GM21619 (cell line): ENCODE measurements at regions not wholly inside any gene's neighbourhood (a gene's known extent, or its start where the extent isn't known, plus 50 kb on each side); places are given as distances from the start of the nearest gene placed in this dataset.
A peak's percentile ranks its signal among the peaks of the same experiment; 100 is the strongest.
"Not testable (repeated sequence)": the region's sequence is repeated elsewhere in the genome, so short reads cannot be mapped to it uniquely, and the experiment has no call there.

Experiments used
- ATAC-seq: cut with Tn5 transposase; IDR thresholded peaks from one replicate; pipeline ENCODE4 v1.9.1; 2021; ENCODE audit not compliant: unreplicated experiment

DNA sequence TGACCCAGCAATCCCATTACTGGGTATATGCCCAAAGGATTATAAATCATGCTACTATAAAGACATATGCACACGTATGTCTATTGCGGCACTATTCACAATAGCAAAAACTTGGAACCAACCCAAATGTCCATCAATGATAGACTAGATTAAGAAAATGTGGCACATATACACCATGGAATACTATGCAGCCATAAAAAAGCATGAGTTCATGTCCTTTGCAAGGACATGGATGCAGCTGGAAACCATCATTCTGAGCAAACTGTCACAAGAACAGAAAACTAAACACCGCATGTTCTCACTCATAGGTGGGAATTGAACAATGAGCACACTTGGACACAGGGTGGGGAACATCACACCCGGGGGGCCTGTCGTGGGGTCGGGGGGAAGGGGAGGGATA, 80.1 kb upstream of the TMEM170B start:
- ATAC-seq = not testable (repeated sequence)

DNA sequence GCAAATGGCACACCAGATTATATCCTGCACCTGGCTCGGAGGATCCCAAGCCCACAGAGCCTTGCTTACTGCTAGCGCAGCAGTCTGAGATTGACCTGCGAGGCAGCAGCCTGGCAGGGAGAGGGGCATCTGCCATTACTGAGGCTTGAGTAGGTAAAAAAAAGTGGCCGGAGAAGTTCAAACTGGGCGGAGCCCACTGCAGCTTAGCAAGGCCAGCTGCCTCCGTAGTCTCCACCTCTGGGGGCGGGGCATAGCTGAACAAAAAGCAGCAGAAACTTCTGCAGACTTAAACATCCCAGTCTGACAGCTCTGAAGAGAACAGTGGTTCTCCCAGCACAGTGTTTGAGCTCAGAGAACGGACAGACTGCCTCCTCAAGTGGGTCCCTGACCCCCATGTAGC, 85.4 kb upstream of the TMEM170B start:
- ATAC-seq = not testable (repeated sequence)

DNA sequence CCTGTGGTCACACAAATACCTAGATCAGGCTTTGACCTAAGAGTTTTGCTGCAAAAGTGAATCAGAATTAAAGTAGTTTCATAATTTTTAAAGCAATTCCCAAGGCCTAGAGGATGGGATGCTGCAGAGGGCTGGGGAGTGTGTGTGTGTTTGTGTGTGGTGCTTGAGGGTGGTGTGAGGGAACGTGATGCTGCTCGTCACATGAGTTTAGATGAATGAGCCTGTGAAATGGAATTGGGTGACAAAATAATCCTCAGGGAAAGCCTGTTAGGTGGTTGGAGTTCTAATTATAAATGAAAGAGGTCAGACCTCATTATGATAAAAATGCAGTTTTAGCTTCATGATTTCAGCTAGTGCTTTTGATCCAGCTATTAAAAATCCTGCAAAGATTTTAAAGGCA, 87.5 kb upstream of the TMEM170B start:
- ATAC-seq = no peak

DNA sequence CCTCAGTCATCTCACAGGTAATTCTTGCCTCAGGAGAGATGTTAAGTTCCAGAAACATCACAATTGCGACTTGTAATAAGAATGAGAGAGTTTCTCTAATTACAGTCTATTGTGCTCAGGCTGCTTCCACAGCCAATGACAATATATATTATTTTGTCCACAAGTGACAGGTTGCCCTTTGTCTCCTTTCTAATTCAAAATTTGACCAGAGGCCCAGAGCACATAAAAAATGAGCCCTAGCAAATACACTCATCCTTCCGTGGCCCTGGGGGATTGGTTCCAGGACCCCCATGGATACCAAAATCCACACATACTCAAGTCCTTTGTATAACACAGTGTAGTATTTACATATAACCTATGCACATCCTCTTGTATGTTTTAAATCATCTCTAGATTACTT, 88.1 kb upstream of the TMEM170B start:
- ATAC-seq = no peak

DNA sequence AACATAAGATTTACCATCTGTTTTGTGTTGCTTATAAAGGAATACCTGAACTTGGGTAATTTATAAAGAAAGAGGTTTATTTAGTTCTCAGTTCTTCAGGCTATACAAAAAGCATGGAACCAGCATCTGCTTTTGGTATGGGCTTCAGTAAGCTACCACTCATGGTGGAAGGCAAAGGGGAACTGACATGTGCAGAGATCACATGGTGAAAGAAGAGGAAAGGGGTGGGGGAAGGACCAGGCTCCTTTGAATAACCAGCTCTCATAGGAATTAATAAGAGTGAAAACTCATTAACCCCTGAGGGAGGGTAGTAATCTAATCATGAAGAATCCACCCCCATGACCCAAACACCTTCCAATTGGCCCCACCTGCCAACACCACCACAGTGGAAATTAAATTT, 89.5 kb upstream of the TMEM170B start:
- ATAC-seq = no peak

DNA sequence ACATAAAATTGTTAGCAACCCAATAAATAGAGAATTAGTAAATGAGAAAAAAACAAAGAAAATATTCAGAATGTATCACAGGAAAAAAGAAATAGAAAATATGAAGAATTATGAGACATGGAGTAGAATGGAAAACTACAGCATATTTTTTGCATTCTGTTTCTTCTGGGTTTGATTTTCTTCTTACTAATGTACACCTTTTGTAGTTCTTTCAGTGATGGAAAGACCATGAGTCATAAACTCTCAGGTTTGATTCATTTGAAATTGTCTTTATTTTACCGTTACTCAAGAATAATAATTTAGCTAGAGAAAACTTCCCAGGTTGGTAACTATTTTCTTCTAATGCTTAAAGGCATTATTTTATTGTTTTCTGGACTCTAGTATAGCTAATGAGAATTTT, 90.3 kb upstream of the TMEM170B start:
- ATAC-seq = no peak

DNA sequence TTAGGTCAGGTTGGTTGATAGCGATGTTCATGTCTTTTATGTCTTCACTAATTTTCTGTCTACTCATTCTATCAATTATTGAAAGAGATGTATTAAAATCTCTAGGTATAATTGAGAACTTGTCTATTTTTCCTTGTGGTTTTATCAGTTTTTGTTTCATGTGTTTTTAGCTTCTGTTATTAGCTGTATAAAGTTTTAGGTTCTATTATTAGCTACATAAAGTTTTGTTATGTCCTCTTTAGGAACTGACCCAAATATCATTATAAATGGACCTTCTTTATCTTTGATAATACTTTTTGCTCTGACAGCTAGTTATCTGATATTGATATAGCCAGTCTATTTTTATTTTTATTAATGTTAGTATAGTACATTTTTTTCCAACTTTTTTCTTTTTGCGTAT, 92.4 kb upstream of the TMEM170B start:
- peak; percentile 21 for ATAC-seq

DNA sequence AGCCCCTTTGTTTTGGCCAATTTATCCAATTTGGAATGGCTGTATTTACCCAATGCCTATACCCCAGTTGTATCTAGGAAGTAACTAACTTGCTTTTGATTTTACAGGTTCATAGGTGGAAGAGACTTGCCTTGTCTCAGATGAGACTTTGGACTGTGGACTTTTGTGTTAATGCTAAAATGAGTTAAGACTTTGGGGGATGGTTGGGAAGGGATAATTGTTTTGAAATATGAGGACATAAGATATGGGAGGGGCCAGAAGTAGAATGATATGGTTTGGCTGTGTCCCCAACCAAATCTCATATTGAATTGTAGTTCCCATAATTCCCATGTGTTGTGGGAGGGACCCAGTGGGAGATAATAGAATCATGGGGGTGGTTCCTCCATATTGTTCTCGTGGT, 94.4 kb upstream of the TMEM170B start:
- not testable (repeated sequence) for ATAC-seq

DNA sequence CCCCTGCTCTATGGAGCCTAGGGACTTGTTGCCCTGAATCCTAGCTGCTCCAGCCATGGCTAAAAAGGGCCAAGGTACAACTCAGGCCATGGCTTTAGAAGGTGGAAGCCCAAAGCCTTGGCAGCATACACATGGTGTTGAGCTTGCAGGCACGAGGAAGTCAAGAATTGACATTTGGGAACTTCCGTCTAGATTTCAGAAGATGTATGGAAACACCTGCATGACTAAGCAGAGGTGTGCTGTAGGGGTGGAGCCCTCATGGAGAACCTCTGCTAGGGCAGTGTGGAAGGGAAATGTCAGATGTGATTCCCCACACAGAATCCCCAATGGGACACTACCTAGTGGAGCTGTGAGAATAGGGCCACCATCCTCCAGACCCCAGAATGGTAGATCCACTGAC, 95.1 kb upstream of the TMEM170B start:
- ATAC-seq = no peak

DNA sequence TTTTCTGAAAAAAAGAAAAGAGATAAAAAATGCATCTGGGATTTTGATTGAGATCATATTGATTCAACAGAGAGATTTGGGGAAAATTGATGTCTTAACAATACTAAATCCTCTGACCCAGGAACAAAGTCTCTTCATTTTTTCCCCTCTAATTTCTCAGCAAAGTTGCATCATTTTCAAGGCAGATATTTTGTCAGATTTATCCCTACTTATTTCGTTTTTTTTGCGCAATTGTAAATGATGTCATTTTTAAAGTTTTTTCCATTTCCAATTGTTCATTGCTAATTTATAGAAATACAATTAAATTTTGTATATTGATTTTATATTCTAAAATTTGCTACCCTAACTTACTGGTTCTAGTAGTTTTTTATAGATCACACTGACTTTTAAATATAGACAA, 97.7 kb upstream of the TMEM170B start:
- ATAC-seq = no peak

DNA sequence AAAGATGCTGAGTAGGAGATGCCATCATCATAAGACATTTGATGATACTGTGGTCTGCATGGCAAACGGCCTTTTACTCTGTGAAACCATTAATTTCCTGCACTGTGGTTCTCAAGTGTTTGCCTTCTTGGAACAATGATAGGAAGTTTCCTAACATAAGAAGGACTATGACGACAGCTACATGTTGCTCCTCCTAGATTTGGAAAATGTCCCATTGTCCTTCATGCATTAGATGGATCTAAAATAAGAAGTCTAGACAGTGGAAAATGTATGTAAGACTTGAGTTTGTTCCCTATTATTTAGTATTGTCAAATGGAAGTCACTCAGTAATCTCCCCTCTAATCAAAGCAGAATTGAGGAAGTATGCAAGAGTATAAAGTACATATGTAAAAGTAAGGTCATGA, 98.5 kb upstream of the TMEM170B start:
- no peak for ATAC-seq

DNA sequence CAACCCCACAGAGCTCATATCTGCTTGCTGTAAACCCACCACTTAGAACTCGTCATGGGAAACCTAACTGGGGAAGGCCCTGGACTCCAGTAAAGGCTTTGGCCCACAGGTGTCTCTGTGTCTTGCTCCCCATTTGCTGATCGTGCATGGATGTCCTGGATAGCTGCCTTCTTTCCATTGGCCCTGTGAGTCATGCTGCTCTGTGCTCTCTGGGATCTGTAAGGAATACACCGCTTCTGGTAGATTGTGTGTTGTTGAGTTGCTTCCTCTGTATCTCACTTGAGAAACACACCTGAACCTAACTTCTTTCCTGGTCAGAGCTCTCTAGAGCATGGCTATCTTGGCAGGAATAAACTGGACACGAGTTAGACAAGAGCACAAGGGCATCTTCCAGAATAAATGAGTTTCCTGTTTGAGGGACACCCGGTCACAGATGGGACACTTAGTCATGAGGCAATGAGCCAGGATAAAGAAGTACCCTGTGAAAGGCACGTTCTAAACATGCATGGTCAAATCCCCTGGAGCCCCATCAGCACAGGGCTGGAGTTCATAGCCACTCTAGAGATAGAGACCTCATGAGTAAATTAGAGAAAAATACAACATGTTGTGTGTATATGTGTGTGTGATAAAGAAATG, 99.6 kb upstream of the TMEM170B start:
- ATAC-seq = no peak

DNA sequence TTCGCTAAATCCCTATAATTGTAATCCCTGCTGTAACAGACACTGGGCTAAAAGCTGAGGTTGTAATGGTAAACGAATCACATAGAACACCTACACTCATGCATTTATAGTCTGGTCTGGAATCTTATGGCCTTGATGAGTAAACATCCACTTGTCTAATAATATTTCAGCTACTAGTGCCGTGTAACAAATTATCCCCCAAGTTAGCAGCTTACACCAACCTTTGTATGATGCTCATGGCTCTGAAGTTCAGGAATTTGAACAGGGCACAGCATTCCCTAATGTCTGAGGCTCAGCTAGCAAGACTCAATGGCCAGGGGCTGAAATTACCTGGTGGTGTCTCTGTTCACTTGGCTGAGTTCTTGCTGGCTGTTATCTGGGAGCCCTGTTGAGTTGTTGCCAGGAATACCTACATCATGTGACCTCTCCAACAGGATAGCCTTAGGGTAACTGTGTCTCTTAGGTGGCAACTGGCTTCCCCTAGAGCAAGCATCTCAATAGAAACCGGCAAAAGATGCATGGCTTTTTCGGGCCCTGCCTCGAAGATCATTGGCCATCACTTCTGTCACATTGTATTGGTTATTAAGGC, 100.9 kb upstream of the TMEM170B start:
- no peak for ATAC-seq

DNA sequence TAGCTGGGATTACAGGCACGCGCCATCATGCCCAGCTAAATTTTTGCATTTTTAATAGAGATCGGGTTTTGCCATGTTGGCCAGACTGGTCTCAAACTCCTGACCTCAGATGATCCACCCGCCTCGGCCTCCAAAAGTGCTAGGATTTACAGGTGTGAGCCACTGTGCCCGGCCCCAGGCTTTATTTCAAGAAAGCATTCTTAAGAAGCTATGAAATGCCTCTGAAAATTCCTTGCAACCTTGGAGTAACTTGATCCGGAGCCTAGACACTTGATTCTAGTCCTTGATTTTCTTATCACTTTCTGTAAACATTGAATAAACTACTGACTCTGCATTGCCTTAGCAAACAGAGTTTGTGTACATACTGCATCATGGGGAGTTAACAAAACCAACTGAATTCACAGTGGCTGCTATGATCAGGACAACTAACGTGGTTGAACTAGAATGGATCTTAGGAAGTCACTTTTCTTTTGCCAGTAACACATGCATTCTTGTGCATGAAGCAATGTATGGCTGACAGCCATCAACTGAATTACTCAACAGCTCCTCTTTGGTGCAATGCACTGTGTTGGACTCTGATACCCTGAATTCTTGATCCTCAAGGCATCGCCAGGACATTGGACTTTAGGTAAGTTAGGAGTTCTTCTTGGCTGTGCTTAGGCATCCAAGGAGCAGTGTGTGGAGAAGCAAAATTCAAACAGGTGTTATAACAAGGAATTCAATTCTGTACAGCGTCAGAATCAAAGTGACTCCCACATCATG, 102.8 kb upstream of the TMEM170B start:
- no peak for ATAC-seq

DNA sequence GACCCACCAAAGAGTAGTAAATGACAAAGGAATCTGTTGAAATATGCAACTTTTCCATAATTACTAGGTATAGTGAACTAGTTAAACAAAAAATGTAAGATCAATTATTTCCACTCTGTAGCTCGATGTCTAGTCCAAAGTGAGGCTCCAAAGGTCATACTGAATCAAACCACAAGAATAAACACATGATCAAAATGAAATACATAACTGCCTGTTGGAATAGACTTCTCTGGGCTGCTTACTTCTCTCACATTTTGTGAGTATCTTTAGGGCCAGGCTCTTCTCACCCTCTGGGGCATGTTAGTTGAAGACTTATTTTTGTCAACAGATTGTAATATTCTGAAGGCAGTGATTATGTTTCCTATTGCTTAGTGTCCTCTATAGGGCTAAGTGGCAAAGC, 103.7 kb upstream of the TMEM170B start:
- ATAC-seq = no peak

DNA sequence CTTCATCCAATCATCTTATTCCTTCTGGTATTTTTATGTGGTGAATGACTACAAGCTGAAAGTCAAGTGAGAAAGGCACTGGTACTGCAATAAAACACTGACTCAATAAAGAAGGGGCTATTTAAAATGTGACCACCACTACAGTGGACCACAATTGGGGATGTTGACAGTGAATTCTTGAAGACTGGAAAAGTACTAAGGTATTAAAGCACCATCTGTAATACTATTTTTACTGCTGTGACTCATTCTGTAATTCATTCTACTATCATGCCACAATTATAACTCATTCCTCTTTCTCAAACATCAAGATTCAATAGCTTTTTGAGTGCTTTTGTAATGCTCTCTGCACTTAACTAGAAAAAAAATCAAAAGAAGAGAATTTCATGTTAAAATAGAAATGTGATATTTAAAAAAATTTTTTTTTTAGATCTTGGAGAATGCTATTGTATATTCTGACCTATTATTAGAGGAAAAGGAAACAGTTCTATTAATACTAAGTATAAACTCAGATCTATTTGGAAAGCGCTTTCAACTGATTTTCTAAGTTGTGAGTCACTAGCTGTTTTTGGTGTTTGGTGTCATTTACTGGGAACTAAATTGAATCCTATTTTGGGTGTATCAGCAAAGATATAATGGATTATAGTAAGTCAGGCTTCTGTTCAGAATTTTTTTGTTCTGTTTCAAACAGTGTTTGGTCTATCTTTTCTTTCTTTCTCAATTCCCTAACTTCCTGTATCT, 104.7 kb upstream of the TMEM170B start:
- no peak for ATAC-seq

DNA sequence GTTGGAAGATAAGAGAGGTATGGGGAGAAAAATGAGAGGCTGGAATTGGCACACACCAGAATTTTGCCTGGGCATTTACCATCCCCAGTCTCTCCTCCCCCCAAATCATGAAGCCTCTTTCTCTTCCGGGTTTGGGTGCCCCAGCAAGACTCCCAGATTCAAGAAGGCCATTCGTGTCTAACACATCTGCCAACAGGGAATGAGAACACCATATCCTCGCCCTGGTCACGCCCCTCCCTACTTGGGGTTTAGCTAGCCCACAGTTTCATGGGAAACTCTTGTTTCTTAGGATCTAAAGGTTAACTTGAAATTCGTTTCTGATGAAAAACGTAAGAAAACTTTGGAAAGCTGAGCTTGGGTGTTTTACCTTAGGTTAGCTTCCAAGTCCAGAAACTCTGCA, 105.5 kb upstream of the TMEM170B start:
- no peak for ATAC-seq

DNA sequence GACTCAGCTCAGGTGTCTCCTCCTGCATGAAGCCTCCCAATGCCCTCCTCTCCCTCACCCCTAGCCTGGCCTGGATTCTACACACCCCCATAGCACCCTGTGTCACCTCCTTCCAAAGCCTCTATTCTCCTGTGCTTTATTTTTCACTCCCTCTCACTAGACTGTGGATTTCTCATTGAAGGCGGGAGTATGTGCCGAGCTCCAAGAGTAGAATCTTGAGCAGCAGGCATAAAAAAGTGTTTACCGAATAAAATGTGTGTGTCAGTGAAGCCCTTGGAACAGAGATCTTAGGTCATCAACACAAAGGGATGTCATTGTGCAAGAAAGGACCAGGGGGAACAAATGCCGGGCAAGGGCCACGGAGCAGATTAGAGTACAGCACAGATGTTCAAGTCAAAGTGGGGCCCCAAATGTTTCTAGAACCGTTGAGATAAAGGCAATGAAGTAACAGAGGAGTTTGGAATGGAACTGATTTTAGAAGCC, 106.1 kb upstream of the TMEM170B start:
- no peak for ATAC-seq

DNA sequence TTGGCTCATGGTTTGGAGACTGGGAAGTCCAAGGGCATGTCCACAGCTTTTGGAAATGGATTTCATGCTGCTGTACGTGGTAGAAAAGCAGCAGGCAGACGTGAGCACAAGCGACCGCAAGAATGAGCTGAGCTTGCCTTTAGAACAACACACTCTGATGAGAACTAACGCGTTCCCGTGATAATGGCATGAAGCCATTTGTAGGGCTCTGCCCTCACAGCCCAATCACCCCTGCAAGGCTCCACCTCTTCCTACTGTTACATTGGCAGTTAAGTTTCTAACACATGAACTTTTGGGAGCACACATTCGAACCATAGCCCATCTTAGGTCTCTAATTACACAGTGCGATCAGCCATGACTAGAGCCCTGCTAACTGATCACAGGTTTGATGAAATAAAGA, 107.5 kb upstream of the TMEM170B start:
- no peak for ATAC-seq

DNA sequence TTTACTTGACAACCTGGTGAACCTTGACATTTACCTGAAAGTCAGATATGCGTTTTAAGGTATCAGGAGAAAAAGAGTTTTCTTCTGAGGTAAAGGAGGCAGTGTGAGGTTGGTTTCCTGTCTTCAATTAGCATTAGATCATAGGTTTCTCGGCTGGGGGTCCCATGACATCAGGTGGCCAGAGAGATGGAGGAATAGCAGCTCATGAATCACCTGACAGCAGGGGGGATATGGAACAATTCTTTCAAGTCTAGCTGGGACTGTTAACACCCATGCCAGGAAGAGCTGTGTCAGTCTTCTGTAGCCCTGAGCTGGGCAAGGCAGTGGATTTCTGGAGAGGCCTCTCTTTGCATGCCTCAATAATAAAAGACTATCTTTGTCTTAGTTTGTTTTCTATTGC, 108.0 kb upstream of the TMEM170B start:
- no peak for ATAC-seq

DNA sequence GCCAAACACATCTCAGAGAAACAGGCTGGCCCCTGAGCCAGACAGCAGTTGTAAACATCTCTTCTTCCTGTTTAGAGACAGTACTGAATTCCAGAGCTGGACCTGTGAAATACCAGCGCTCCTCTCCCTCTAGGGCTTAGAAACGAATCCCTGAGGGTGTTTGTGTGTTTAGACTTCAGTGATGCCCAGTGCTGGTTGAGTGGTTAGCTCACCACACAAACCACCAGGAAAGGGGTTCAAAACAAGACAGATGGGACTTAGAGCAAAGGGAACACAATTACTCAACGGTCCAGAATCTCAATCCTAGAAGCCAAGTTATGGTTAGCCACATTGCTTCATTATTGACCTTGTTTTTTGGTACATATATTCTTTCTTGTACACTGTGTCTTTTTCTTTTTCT, 108.7 kb upstream of the TMEM170B start:
- ATAC-seq = peak; percentile 64

DNA sequence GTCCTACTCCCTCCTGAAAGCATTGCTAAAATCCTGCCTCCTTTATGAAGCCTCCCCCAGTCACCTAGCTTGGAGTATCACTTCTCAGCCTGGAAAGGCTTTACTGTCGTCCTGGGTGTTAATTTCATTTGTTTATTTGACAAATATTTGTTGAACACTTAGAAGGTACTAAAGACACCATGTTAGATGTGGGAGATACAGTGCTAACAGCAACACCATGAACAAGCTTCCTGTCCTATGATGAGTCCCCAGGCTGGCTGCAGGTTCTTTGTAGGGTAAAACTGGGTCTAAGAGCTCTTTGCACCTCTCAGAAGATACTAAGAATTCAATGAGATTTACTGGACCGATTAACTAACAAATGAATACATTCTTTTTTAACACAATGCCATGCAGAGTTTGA, 109.2 kb upstream of the TMEM170B start:
- ATAC-seq = peak; percentile 27
